ENCODE measurements at regions not wholly inside any gene's neighbourhood (a gene's known extent, or its start where the extent isn't known, plus 50 kb on each side); places are given as distances from the start of the nearest gene placed in this dataset.
A peak's percentile ranks its signal among the peaks of the same experiment; 100 is the strongest.

DNA sequence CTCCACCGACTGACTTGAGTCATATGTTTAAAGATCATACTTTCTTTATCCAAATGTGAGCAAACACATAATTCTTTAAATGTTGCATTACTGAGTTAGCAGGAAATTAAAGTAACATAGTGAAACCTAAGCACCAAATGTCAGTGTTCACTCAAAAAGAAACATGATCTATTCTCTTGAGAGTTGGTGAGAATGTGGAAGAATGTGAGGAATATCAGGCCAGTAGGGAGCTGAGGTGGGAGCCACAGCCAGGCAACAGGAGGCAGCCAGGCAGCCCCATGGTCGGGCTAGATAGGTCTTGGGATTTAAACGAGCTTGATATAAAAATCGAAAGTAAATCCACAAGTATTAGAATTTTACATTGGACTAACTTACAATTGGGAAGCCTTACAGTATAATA is 198.1 kb upstream of the SH3BP4 start:
- Histone ChIP-seq H4K20me1 (ENCODE audit: control insufficient read depth, extremely low read depth, insufficient read depth, low read length) (no peaks in the 10 kb centered on the region), H3K4me2 (ENCODE audit: extremely low read depth, insufficient read depth, low read length) (no peak overlapping the region), H3K4me1 (ENCODE audit: control insufficient read depth, extremely low read depth, insufficient read depth, low read length) (no peaks in the 10 kb centered on the region), H3K9ac (ENCODE audit: insufficient read depth, low read length) (no peak overlapping the region), H3K36me3 (ENCODE audit: control insufficient read depth, insufficient read depth, low read length) (no peaks in the 10 kb centered on the region), H3K4me3 (replicated peaks in 1 of 4; ENCODE audit: control extremely low read depth in 1 of 4, insufficient read depth in 1 of 4, low read depth in 3 of 4, low read length in 4 of 4) (no peak overlapping the region), H3K27me3 (ENCODE audit: control insufficient read depth, insufficient read depth, low read length) (no peaks in the 10 kb centered on the region), H3K79me2 (ENCODE audit: control insufficient read depth, insufficient read depth, low read length) (no peaks in the 10 kb centered on the region), H2AFZ (ENCODE audit: low read length) (no peak overlapping the region), H3K27ac (ENCODE audit: insufficient read depth, low read length) (no peak overlapping the region), H3K9me3 (ENCODE audit: control insufficient read depth, insufficient read depth, low read depth, low read length) (no peaks in the 10 kb centered on the region)
- no peak for DNase-seq (ENCODE audit: low read depth in 2 of 2)
- TF ChIP-seq, protein P1, sequence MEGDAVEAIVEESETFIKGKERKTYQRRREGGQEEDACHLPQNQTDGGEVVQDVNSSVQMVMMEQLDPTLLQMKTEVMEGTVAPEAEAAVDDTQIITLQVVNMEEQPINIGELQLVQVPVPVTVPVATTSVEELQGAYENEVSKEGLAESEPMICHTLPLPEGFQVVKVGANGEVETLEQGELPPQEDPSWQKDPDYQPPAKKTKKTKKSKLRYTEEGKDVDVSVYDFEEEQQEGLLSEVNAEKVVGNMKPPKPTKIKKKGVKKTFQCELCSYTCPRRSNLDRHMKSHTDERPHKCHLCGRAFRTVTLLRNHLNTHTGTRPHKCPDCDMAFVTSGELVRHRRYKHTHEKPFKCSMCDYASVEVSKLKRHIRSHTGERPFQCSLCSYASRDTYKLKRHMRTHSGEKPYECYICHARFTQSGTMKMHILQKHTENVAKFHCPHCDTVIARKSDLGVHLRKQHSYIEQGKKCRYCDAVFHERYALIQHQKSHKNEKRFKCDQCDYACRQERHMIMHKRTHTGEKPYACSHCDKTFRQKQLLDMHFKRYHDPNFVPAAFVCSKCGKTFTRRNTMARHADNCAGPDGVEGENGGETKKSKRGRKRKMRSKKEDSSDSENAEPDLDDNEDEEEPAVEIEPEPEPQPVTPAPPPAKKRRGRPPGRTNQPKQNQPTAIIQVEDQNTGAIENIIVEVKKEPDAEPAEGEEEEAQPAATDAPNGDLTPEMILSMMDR (conservative IDR thresholded peaks at IDR 0.05 in 1 of 2, IDR thresholded peaks at IDR 0.05 in 1 of 2; ENCODE audit: low read depth in 1 of 2, low read length in 2 of 2) = no peak
- no peak for TF ChIP-seq EZH2 (IDR thresholded peaks at IDR 0.05; ENCODE audit: low read length, missing control alignments)

DNA sequence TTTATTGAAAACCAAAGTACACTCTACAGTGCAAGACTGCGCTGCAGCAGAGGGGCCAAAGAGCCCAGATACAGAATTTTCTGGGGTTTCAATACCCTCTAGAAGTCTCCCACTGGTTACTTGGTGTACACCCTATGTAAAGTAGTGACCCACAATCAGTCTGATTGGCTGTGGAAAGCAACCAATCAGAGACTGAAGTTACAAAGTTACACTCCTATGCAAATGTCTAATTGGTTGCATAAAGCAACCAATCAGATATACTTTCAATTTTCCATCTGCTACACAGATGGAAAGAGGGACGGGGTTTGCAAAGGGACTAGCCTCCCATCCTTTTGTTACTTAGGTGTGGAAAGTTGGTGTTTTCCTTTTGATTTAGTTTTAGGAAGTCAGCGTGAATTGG is 198.9 kb upstream of the SH3BP4 start:
- no peaks in the 10 kb centered on the region for H3K36me3 ChIP-seq (ENCODE audit: control insufficient read depth, insufficient read depth, low read length)
- H3K4me2 ChIP-seq (ENCODE audit: extremely low read depth, insufficient read depth, low read length) = no peak overlapping the region
- no peaks in the 10 kb centered on the region for H3K4me1 ChIP-seq (ENCODE audit: control insufficient read depth, extremely low read depth, insufficient read depth, low read length)
- TF ChIP-seq EZH2 (IDR thresholded peaks at IDR 0.05; ENCODE audit: low read length, missing control alignments) = no peak
- TF ChIP-seq, protein P1 (conservative IDR thresholded peaks at IDR 0.05 in 1 of 2, IDR thresholded peaks at IDR 0.05 in 1 of 2; ENCODE audit: low read depth in 1 of 2, low read length in 2 of 2) = no peak
- H3K9me3 ChIP-seq (ENCODE audit: control insufficient read depth, insufficient read depth, low read depth, low read length) = no peaks in the 10 kb centered on the region
- no peak overlapping the region for H3K4me3 ChIP-seq (replicated peaks in 1 of 4; ENCODE audit: control extremely low read depth in 1 of 4, insufficient read depth in 1 of 4, low read depth in 3 of 4, low read length in 4 of 4)
- no peak overlapping the region for H3K9ac ChIP-seq (ENCODE audit: insufficient read depth, low read length)
- H2AFZ ChIP-seq (ENCODE audit: low read length) = no peak overlapping the region
- H3K27ac ChIP-seq (ENCODE audit: insufficient read depth, low read length) = no peak overlapping the region
- H4K20me1 ChIP-seq (ENCODE audit: control insufficient read depth, extremely low read depth, insufficient read depth, low read length) = no peaks in the 10 kb centered on the region
- no peaks in the 10 kb centered on the region for H3K79me2 ChIP-seq (ENCODE audit: control insufficient read depth, insufficient read depth, low read length)
- H3K27me3 ChIP-seq (ENCODE audit: control insufficient read depth, insufficient read depth, low read length) = no peaks in the 10 kb centered on the region
- DNase-seq (ENCODE audit: low read depth in 2 of 2) = no peak

DNA sequence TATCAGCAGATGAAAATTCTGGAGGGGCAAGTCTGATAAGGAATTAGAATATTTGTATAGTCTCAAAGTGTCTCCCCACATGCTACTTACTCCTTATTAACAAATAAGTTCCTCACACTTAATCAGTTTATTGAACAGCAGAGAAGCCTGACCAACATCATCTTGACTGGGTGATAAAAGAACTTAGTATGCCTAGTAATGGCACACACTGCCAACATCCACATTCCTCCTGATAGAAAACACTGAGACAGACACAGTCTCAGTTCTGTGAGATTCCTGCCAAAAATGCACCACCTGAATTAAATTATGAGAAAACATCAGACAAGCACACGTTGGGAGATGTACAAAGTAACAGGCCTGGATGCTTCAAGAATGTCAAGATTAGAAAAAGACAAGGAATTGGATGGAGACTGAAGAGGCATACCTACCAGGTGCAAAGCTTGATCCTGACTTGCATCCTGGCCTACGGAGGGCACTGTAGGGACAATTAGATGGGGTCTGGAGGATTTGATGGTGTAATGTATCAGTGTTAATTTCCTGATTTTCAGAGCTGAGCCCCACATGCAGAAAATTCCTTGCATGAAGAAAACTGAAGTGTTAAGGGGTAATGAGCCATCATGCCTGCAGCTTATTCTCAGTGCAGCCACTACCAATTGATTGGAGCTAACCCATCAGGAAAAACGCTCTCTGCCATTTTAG is 200.4 kb upstream of the SH3BP4 start:
- no peaks in the 10 kb centered on the region for H3K27me3 ChIP-seq (ENCODE audit: control insufficient read depth, insufficient read depth, low read length)

More for the DNA sequence above, 200.4 kb upstream of the SH3BP4 start:
- no peaks in the 10 kb centered on the region for H4K20me1 ChIP-seq (ENCODE audit: control insufficient read depth, extremely low read depth, insufficient read depth, low read length)
- H3K4me1 ChIP-seq (ENCODE audit: control insufficient read depth, extremely low read depth, insufficient read depth, low read length) = no peaks in the 10 kb centered on the region
- H3K9ac ChIP-seq (ENCODE audit: insufficient read depth, low read length) = no peak overlapping the region
- H3K79me2 ChIP-seq (ENCODE audit: control insufficient read depth, insufficient read depth, low read length) = no peaks in the 10 kb centered on the region
- DNase-seq (ENCODE audit: low read depth in 2 of 2) = peak in 1 of 2 donors; percentile 22
- TF ChIP-seq, protein P1 (conservative IDR thresholded peaks at IDR 0.05 in 1 of 2, IDR thresholded peaks at IDR 0.05 in 1 of 2; ENCODE audit: low read depth in 1 of 2, low read length in 2 of 2) = no peak
- no peak for TF ChIP-seq EZH2 (IDR thresholded peaks at IDR 0.05; ENCODE audit: low read length, missing control alignments)
- H3K9me3 ChIP-seq (ENCODE audit: control insufficient read depth, insufficient read depth, low read depth, low read length) = no peaks in the 10 kb centered on the region
- H3K4me2 ChIP-seq (ENCODE audit: extremely low read depth, insufficient read depth, low read length) = no peak overlapping the region
- no peak overlapping the region for H3K4me3 ChIP-seq (replicated peaks in 1 of 4; ENCODE audit: control extremely low read depth in 1 of 4, insufficient read depth in 1 of 4, low read depth in 3 of 4, low read length in 4 of 4)
- H2AFZ ChIP-seq (ENCODE audit: low read length) = no peak overlapping the region
- H3K36me3 ChIP-seq (ENCODE audit: control insufficient read depth, insufficient read depth, low read length) = no peaks in the 10 kb centered on the region
- H3K27ac ChIP-seq (ENCODE audit: insufficient read depth, low read length) = no peak overlapping the region
